Fibroblast of lung (primary cell): ENCODE measurements at regions not wholly inside any gene's neighbourhood (a gene's known extent, or its start where the extent isn't known, plus 50 kb on each side); places are given as distances from the start of the nearest gene placed in this dataset.

Experiments
- EZH2 ChIP-seq: IDR thresholded peaks from 2 replicates; pipeline ENCODE4 v1.5.1; 2012; ENCODE audit warnings: low read length, control low read depth, mild to moderate bottlenecking; ENCODE audit errors: missing control alignments
- TF ChIP-seq, protein P1 (sequence below), 2 donors: IDR thresholded peaks in 1 of 2; conservative IDR thresholded peaks in 1 of 2; 1 replicate in 1 of 2; 2 replicates in 1 of 2; pipeline ENCODE4 v1.5.1; 2011 to 2012; ENCODE audit warnings: low read length in 2 of 2, control low read depth in 1 of 2, inconsistent platforms in 1 of 2, low read depth in 1 of 2, mild to moderate bottlenecking in 1 of 2

DNA sequence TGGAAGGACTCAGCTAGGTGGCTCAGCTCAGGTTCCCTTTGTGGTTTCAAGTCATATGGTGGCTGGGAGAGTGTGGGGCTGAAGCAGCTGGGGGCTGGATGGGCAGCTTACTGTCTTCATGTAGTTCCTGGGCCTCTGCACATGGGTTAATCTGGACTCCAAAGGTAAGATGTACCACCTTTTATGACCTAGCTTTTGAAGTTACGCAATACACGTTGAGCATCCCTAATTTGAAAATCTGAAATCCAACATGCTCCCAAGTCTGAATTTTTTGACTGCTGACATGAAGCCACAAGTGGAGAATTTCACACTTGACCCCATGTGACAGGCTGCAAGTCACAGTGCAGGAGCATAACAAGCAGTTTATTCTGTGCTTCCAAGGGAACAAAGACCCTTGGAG, 173.7 kb downstream of the KBTBD8 start:
- TF ChIP-seq, protein P1, sequence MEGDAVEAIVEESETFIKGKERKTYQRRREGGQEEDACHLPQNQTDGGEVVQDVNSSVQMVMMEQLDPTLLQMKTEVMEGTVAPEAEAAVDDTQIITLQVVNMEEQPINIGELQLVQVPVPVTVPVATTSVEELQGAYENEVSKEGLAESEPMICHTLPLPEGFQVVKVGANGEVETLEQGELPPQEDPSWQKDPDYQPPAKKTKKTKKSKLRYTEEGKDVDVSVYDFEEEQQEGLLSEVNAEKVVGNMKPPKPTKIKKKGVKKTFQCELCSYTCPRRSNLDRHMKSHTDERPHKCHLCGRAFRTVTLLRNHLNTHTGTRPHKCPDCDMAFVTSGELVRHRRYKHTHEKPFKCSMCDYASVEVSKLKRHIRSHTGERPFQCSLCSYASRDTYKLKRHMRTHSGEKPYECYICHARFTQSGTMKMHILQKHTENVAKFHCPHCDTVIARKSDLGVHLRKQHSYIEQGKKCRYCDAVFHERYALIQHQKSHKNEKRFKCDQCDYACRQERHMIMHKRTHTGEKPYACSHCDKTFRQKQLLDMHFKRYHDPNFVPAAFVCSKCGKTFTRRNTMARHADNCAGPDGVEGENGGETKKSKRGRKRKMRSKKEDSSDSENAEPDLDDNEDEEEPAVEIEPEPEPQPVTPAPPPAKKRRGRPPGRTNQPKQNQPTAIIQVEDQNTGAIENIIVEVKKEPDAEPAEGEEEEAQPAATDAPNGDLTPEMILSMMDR (conservative IDR thresholded peaks at IDR 0.05 in 1 of 2, IDR thresholded peaks at IDR 0.05 in 1 of 2; ENCODE audit: low read depth in 1 of 2, low read length in 2 of 2): no peak
- TF ChIP-seq EZH2: no peak
